Lower leg skin (tissue), 3 donors: ENCODE measurements at regions not wholly inside any gene's neighbourhood (a gene's known extent, or its start where the extent isn't known, plus 50 kb on each side); places are given as distances from the start of the nearest gene placed in this dataset.

ENCODE experiments used
- POLR2A ChIP-seq, 2 donors: fragments of 450-650 bp; IDR thresholded peaks; one replicate each; pipeline ENCODE4 v1.6.1; 2016 to 2017; ENCODE audit warnings: antibody characterized with exemption in 2 of 2, mild to moderate bottlenecking in 1 of 2, moderate library complexity in 1 of 2
- TF ChIP-seq, protein P1 (sequence below), 3 donors: fragments of 450-650 bp; IDR thresholded peaks; one replicate each; pipeline ENCODE4 v1.5.1; 2016; ENCODE audit warnings: antibody characterized with exemption in 3 of 3, mild to moderate bottlenecking in 3 of 3, moderate library complexity in 2 of 3

DNA sequence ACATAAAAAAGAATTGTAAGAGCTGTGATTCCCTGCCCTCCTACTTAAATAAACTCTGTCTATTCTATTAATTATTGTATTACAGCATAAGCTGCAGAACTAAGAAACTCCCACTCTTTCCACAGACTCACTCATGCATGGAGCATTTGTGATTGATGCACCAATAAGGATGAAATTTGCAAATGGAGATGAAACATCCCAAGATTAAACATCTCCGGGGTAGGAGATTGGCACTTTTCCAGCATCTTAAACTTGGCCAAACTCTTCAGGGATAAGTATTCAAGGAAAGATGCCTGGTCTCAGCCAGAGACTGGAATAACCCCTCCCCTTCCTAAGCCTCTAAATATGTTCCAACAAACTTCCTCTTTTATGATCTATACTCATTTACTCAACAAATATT, 472.0 kb downstream of the ACTL7B start:
- TF ChIP-seq, protein P1, sequence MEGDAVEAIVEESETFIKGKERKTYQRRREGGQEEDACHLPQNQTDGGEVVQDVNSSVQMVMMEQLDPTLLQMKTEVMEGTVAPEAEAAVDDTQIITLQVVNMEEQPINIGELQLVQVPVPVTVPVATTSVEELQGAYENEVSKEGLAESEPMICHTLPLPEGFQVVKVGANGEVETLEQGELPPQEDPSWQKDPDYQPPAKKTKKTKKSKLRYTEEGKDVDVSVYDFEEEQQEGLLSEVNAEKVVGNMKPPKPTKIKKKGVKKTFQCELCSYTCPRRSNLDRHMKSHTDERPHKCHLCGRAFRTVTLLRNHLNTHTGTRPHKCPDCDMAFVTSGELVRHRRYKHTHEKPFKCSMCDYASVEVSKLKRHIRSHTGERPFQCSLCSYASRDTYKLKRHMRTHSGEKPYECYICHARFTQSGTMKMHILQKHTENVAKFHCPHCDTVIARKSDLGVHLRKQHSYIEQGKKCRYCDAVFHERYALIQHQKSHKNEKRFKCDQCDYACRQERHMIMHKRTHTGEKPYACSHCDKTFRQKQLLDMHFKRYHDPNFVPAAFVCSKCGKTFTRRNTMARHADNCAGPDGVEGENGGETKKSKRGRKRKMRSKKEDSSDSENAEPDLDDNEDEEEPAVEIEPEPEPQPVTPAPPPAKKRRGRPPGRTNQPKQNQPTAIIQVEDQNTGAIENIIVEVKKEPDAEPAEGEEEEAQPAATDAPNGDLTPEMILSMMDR (IDR thresholded peaks at IDR 0.05), result no peak
- no peak for TF ChIP-seq POLR2A (IDR thresholded peaks at IDR 0.05)
